GM23338 (cell line): ENCODE measurements at regions not wholly inside any gene's neighbourhood (a gene's known extent, or its start where the extent isn't known, plus 50 kb on each side); places are given as distances from the start of the nearest gene placed in this dataset.

Source experiments
- ATAC-seq: fragments of 200-7000 bp; cut with Tn5 transposase; 3 replicates; pipeline ENCODE4 v1.9.1; 2020
- DNase-seq: peaks from one replicate; pipeline ENCODE4 v3.0.0-alpha.2; 2015; ENCODE audit warnings: low spot score
- H2AFZ ChIP-seq: fragments of 200-600 bp; sonication (generic); 2 replicates; pipeline ENCODE4 v1.8.0; 2016; ENCODE audit warnings: antibody characterized with exemption, mild to moderate bottlenecking, moderate library complexity
- H3F3A ChIP-seq: fragments of 200-600 bp; sonication (generic); replicated peaks from 2 replicates; pipeline ENCODE4 v1.8.0; 2017; ENCODE audit warnings: antibody characterized with exemption, mixed run types, low read depth
- H3K27ac ChIP-seq: fragments of 200-600 bp; sonication (generic); 2 replicates; pipeline ENCODE4 v1.6.1; 2016; ENCODE audit warnings: low read depth
- H3K27me3 ChIP-seq: fragments of 200-600 bp; sonication (generic); 2 replicates; pipeline ENCODE4 v1.8.0; 2016; ENCODE audit warnings: mild to moderate bottlenecking, mixed run types, moderate library complexity; ENCODE audit not compliant: insufficient read depth
- H3K36me3 ChIP-seq: fragments of 200-600 bp; sonication (generic); 2 replicates; pipeline ENCODE4 v1.8.0; 2016; ENCODE audit warnings: mild to moderate bottlenecking; ENCODE audit not compliant: insufficient read depth
- H3K4me1 ChIP-seq: fragments of 200-600 bp; sonication (generic); 2 replicates; pipeline ENCODE4 v1.8.0; 2016; ENCODE audit warnings: mild to moderate bottlenecking, moderate library complexity; ENCODE audit not compliant: insufficient read depth
- H3K4me2 ChIP-seq: fragments of 200-600 bp; sonication (generic); 2 replicates; pipeline ENCODE4 v1.7.1; 2017; ENCODE audit warnings: mixed run types
- H3K4me3 ChIP-seq: fragments of 200-600 bp; sonication (generic); 2 replicates; pipeline ENCODE4 v1.6.1; 2016; ENCODE audit warnings: mixed run types
- H3K79me2 ChIP-seq: fragments of 200-600 bp; sonication (generic); replicated peaks from 2 replicates; pipeline ENCODE4 v1.8.0; 2017; ENCODE audit warnings: mild to moderate bottlenecking; ENCODE audit not compliant: insufficient read depth
- H3K9me2 ChIP-seq: fragments of 200-600 bp; sonication (generic); 2 replicates; pipeline ENCODE4 v1.8.0; 2017; ENCODE audit not compliant: insufficient read depth
- H4K20me1 ChIP-seq: fragments of 200-600 bp; sonication (generic); replicated peaks from 2 replicates; pipeline ENCODE4 v1.8.0; 2017; ENCODE audit warnings: mild to moderate bottlenecking; ENCODE audit not compliant: insufficient read depth
- H3K27ac Mint-ChIP-seq: 2 replicates; pipeline ENCODE4 v1.8.0; 2020; ENCODE audit warnings: inconsistent platforms, mild to moderate bottlenecking, moderate library complexity, mixed read lengths
- H3K27me3 Mint-ChIP-seq: 3 replicates; pipeline ENCODE4 v1.8.0; 2022; ENCODE audit warnings: low read depth, mild to moderate bottlenecking, moderate library complexity, mixed read lengths, inconsistent platforms; ENCODE audit not compliant: insufficient read depth, poor library complexity
- H3K36me3 Mint-ChIP-seq: 3 replicates; pipeline ENCODE4 v1.8.0; 2021; ENCODE audit warnings: low read depth, mild to moderate bottlenecking, inconsistent platforms, moderate library complexity, mixed read lengths
- H3K4me1 Mint-ChIP-seq: 3 replicates; pipeline ENCODE4 v1.8.0; 2020; ENCODE audit warnings: mild to moderate bottlenecking, inconsistent platforms, mixed read lengths
- H3K4me3 Mint-ChIP-seq: 3 replicates; pipeline ENCODE4 v1.8.0; 2021; ENCODE audit warnings: moderate library complexity, mild to moderate bottlenecking, inconsistent platforms, mixed read lengths
- H3K9me3 Mint-ChIP-seq: 3 replicates; pipeline ENCODE4 v1.8.0; 2020; ENCODE audit warnings: moderate library complexity, mild to moderate bottlenecking, inconsistent platforms, mixed read lengths
- CREB1 ChIP-seq: fragments of 250-450 bp; sonication (Bioruptor Pico); IDR thresholded peaks from 2 replicates; pipeline ENCODE4 v1.5.0; 2020; ENCODE audit warnings: low read depth, mild to moderate bottlenecking, moderate library complexity
- EZH2phosphoT487 ChIP-seq: fragments of 200-600 bp; sonication (generic); IDR thresholded peaks from one replicate; pipeline ENCODE4 v1.8.1; 2018; ENCODE audit warnings: antibody characterized with exemption; ENCODE audit not compliant: unreplicated experiment
- JUNB ChIP-seq: IDR thresholded peaks from one replicate; pipeline ENCODE4 v1.6.1; 2016; ENCODE audit warnings: antibody characterized with exemption; ENCODE audit not compliant: unreplicated experiment
- NANOG ChIP-seq: IDR thresholded peaks from 2 replicates; pipeline ENCODE4 v1.6.1; 2016; ENCODE audit warnings: antibody characterized with exemption, borderline replicate concordance
- STAT1 ChIP-seq: IDR thresholded peaks from one replicate; pipeline ENCODE4 v1.6.1; 2016; ENCODE audit warnings: antibody characterized with exemption; ENCODE audit not compliant: unreplicated experiment
- ZNF114 ChIP-seq: fragments of 250-450 bp; sonication (Bioruptor Pico); IDR thresholded peaks from 2 replicates; pipeline ENCODE4 v1.5.0; 2020; ENCODE audit warnings: mild to moderate bottlenecking, moderate library complexity
- ZNF331 ChIP-seq: fragments of 250-450 bp; sonication (Bioruptor Pico); IDR thresholded peaks from 2 replicates; pipeline ENCODE4 v1.5.0; 2020; ENCODE audit warnings: low read depth, mild to moderate bottlenecking, moderate library complexity
- TF ChIP-seq, protein P1 (sequence below): fragments of 250-450 bp; sonication (Bioruptor Pico); IDR thresholded peaks from 2 replicates; pipeline ENCODE4 v1.5.0; 2020; ENCODE audit warnings: mild to moderate bottlenecking, moderate library complexity
- TF ChIP-seq, protein P2 (sequence below): IDR thresholded peaks from one replicate; pipeline ENCODE4 v1.6.1; 2018; ENCODE audit warnings: antibody characterized with exemption; ENCODE audit not compliant: unreplicated experiment
- TF ChIP-seq, protein P3 (sequence below): IDR thresholded peaks from 2 replicates; pipeline ENCODE4 v1.6.1; 2016; ENCODE audit warnings: antibody characterized with exemption

DNA sequence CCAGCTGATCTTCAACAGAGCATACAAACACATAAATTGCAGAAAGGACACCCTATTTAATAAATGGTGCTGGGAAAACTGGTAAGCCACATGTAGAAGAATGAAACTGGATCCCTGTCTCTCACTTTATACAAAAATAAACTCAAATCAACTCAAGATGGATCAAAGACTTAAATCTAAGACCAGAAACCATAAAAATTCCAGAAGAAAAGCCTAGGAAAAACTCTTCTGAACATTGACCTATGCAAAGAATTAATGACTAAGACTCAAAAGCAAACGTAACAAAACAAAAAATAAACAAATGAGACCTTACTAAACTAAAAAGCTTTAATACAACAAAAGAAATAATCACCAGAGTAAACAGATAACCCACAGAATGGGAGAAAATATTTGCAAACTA is 74.5 kb upstream of the ABCC4 start (continued):
- TF ChIP-seq, protein P1, sequence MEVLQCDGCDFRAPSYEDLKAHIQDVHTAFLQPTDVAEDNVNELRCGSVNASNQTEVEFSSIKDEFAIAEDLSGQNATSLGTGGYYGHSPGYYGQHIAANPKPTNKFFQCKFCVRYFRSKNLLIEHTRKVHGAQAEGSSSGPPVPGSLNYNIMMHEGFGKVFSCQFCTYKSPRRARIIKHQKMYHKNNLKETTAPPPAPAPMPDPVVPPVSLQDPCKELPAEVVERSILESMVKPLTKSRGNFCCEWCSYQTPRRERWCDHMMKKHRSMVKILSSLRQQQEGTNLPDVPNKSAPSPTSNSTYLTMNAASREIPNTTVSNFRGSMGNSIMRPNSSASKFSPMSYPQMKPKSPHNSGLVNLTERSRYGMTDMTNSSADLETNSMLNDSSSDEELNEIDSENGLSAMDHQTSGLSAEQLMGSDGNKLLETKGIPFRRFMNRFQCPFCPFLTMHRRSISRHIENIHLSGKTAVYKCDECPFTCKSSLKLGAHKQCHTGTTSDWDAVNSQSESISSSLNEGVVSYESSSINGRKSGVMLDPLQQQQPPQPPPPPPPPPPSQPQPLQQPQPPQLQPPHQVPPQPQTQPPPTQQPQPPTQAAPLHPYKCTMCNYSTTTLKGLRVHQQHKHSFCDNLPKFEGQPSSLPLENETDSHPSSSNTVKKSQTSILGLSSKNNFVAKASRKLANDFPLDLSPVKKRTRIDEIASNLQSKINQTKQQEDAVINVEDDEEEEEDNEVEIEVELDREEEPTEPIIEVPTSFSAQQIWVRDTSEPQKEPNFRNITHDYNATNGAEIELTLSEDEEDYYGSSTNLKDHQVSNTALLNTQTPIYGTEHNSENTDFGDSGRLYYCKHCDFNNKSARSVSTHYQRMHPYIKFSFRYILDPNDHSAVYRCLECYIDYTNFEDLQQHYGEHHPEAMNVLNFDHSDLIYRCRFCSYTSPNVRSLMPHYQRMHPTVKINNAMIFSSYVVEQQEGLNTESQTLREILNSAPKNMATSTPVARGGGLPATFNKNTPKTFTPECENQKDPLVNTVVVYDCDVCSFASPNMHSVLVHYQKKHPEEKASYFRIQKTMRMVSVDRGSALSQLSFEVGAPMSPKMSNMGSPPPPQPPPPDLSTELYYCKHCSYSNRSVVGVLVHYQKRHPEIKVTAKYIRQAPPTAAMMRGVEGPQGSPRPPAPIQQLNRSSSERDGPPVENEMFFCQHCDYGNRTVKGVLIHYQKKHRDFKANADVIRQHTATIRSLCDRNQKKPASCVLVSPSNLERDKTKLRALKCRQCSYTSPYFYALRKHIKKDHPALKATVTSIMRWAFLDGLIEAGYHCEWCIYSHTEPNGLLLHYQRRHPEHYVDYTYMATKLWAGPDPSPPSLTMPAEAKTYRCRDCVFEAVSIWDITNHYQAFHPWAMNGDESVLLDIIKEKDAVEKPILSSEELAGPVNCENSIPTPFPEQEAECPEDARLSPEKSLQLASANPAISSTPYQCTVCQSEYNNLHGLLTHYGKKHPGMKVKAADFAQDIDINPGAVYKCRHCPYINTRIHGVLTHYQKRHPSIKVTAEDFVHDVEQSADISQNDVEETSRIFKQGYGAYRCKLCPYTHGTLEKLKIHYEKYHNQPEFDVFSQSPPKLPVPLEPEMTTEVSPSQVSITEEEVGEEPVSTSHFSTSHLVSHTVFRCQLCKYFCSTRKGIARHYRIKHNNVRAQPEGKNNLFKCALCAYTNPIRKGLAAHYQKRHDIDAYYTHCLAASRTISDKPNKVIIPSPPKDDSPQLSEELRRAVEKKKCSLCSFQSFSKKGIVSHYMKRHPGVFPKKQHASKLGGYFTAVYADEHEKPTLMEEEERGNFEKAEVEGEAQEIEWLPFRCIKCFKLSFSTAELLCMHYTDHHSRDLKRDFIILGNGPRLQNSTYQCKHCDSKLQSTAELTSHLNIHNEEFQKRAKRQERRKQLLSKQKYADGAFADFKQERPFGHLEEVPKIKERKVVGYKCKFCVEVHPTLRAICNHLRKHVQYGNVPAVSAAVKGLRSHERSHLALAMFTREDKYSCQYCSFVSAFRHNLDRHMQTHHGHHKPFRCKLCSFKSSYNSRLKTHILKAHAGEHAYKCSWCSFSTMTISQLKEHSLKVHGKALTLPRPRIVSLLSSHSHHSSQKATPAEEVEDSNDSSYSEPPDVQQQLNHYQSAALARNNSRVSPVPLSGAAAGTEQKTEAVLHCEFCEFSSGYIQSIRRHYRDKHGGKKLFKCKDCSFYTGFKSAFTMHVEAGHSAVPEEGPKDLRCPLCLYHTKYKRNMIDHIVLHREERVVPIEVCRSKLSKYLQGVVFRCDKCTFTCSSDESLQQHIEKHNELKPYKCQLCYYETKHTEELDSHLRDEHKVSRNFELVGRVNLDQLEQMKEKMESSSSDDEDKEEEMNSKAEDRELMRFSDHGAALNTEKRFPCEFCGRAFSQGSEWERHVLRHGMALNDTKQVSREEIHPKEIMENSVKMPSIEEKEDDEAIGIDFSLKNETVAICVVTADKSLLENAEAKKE (CRISPR knock-in tag): no peak
- no peak for TF ChIP-seq STAT1
- no peak for TF ChIP-seq ZNF114 (CRISPR knock-in tag)
- TF ChIP-seq NANOG: no peak
- TF ChIP-seq EZH2phosphoT487: no peak
- TF ChIP-seq ZNF331 (CRISPR knock-in tag): no peak

DNA sequence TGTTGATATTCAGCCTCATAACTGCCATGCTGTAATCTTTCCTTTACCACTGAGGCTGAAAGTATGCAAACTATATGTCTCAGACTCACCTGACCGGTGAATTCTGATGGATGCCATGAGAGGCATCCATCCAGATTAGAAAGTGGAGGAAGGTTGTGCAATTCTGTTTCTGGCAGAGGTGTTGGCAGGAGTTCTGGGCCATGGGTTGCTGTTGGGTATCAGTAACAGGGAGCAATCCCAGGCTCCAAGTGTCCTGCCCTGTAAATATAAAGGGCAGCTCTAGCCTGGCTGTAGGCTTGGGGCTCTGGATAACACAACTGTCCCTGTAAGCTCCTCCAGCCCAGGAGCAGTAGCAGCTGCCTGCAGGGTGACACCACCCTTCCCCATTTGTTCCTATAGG is 77.4 kb upstream of the ABCC4 start:
- TF ChIP-seq CREB1 (CRISPR knock-in tag) (no peak), JUNB (no peak), STAT1 (no peak), EZH2phosphoT487 (no peak)
- TF ChIP-seq, protein P2, sequence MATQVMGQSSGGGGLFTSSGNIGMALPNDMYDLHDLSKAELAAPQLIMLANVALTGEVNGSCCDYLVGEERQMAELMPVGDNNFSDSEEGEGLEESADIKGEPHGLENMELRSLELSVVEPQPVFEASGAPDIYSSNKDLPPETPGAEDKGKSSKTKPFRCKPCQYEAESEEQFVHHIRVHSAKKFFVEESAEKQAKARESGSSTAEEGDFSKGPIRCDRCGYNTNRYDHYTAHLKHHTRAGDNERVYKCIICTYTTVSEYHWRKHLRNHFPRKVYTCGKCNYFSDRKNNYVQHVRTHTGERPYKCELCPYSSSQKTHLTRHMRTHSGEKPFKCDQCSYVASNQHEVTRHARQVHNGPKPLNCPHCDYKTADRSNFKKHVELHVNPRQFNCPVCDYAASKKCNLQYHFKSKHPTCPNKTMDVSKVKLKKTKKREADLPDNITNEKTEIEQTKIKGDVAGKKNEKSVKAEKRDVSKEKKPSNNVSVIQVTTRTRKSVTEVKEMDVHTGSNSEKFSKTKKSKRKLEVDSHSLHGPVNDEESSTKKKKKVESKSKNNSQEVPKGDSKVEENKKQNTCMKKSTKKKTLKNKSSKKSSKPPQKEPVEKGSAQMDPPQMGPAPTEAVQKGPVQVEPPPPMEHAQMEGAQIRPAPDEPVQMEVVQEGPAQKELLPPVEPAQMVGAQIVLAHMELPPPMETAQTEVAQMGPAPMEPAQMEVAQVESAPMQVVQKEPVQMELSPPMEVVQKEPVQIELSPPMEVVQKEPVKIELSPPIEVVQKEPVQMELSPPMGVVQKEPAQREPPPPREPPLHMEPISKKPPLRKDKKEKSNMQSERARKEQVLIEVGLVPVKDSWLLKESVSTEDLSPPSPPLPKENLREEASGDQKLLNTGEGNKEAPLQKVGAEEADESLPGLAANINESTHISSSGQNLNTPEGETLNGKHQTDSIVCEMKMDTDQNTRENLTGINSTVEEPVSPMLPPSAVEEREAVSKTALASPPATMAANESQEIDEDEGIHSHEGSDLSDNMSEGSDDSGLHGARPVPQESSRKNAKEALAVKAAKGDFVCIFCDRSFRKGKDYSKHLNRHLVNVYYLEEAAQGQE: no peak
- TF ChIP-seq, protein P3, sequence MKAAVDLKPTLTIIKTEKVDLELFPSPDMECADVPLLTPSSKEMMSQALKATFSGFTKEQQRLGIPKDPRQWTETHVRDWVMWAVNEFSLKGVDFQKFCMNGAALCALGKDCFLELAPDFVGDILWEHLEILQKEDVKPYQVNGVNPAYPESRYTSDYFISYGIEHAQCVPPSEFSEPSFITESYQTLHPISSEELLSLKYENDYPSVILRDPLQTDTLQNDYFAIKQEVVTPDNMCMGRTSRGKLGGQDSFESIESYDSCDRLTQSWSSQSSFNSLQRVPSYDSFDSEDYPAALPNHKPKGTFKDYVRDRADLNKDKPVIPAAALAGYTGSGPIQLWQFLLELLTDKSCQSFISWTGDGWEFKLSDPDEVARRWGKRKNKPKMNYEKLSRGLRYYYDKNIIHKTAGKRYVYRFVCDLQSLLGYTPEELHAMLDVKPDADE: no peak
- no peak for ATAC-seq

More for the DNA sequence above, 77.4 kb upstream of the ABCC4 start:
- no peak overlapping the region for H3K4me3 ChIP-seq
- no peaks in the 10 kb centered on the region for H3K36me3 ChIP-seq
- H3F3A ChIP-seq: no peaks in the 10 kb centered on the region
- no peaks in the 10 kb centered on the region for H3K9me3 Mint-ChIP-seq
- no peak overlapping the region for H3K4me2 ChIP-seq
- no peaks in the 10 kb centered on the region for H3K4me1 ChIP-seq
- H3K27me3 Mint-ChIP-seq: no peaks in the 10 kb centered on the region
- H3K27ac Mint-ChIP-seq: no peak overlapping the region
- no peaks in the 10 kb centered on the region for H3K79me2 ChIP-seq
- no peak overlapping the region for H2AFZ ChIP-seq
- no peak overlapping the region for H3K4me3 Mint-ChIP-seq
- no peak overlapping the region for H3K27ac ChIP-seq
- no peaks in the 10 kb centered on the region for H3K9me2 ChIP-seq
- no peaks in the 10 kb centered on the region for H3K27me3 ChIP-seq
- H3K4me1 Mint-ChIP-seq: peaks cover 4% of the 10 kb centered on the region; the same call in 1 of the 3 replicates
- no peaks in the 10 kb centered on the region for H3K36me3 Mint-ChIP-seq
- DNase-seq: no peak
- H4K20me1 ChIP-seq: no peaks in the 10 kb centered on the region
